HEK293T (cell line): ENCODE measurements at regions not wholly inside any gene's neighbourhood (a gene's known extent, or its start where the extent isn't known, plus 50 kb on each side); places are given as distances from the start of the nearest gene placed in this dataset.

Source experiments
- BHLHE40 ChIP-seq: fragments of 450-650 bp; IDR thresholded peaks from 2 replicates; pipeline ENCODE4 v1.6.1; 2016; ENCODE audit warnings: mild to moderate bottlenecking, moderate library complexity, borderline replicate concordance
- FOXA1 ChIP-seq: fragments of 450-650 bp; IDR thresholded peaks from 2 replicates; pipeline ENCODE4 v1.6.1; 2016; ENCODE audit warnings: mild to moderate bottlenecking
- FOXK2 ChIP-seq: fragments of 450-650 bp; IDR thresholded peaks from 2 replicates; pipeline ENCODE4 v1.6.1; 2016; ENCODE audit warnings: mild to moderate bottlenecking
- FOXM1 ChIP-seq: fragments of 450-650 bp; IDR thresholded peaks from 2 replicates; pipeline ENCODE4 v1.6.1; 2017; ENCODE audit warnings: mild to moderate bottlenecking, borderline replicate concordance
- L3MBTL2 ChIP-seq: fragments of 450-650 bp; conservative IDR thresholded peaks from 2 replicates; pipeline ENCODE4 v1.6.1; 2016; ENCODE audit warnings: mild to moderate bottlenecking
- NFRKB ChIP-seq: fragments of 450-650 bp; IDR thresholded peaks from 2 replicates; pipeline ENCODE4 v1.6.1; 2016; ENCODE audit warnings: mild to moderate bottlenecking, moderate library complexity
- SP1 ChIP-seq: fragments of 450-650 bp; IDR thresholded peaks from 2 replicates; pipeline ENCODE4 v1.6.1; 2017
- SUZ12 ChIP-seq: fragments of 450-650 bp; IDR thresholded peaks from 2 replicates; pipeline ENCODE4 v1.6.1; 2016; ENCODE audit warnings: mild to moderate bottlenecking
- TARDBP ChIP-seq: fragments of 450-650 bp; IDR thresholded peaks from 2 replicates; pipeline ENCODE4 v1.6.1; 2016

- TF ChIP-seq L3MBTL2 (no peak), FOXA1 (no peak), BHLHE40 (no peak), NFRKB (no peak), FOXK2 (no peak), TARDBP (no peak), FOXM1 (no peak), SP1 (no peak), SUZ12 (no peak)
Measured at GRCh38 chr2:4718777-4719176, 973.4 kb upstream of the SOX11 start.
